ENCODE measurements at regions not wholly inside any gene's neighbourhood (a gene's known extent, or its start where the extent isn't known, plus 50 kb on each side); places are given as distances from the start of the nearest gene placed in this dataset.

DNA sequence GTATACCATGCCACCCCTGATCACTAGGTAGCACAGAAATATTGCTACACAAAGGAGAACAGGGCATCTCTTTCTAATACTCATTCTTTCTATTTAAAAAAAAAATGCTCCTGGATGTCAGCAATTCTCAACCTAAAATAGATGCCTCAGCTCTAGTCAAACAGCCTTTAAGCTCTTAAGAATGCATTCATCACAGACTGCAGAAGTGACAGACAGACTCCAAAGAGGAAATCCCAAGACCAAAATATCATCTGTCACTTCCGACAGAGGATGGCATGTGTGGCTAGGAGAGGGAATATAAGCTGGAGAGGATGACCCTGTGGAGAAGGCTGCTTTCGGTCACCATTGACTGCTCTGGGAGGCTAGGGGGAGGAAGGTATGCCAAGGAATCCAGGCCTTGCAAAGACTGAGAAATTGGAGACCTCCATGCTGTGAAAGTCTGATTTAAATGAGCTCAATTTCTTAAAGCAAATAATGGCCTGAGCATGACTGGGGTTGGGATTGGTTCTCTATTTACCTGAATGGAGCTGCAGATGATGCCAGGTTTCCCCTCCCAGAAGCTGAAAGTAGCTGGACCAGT lies 277.4 kb downstream of the BRINP2 start:
- TF ChIP-seq, protein P1, sequence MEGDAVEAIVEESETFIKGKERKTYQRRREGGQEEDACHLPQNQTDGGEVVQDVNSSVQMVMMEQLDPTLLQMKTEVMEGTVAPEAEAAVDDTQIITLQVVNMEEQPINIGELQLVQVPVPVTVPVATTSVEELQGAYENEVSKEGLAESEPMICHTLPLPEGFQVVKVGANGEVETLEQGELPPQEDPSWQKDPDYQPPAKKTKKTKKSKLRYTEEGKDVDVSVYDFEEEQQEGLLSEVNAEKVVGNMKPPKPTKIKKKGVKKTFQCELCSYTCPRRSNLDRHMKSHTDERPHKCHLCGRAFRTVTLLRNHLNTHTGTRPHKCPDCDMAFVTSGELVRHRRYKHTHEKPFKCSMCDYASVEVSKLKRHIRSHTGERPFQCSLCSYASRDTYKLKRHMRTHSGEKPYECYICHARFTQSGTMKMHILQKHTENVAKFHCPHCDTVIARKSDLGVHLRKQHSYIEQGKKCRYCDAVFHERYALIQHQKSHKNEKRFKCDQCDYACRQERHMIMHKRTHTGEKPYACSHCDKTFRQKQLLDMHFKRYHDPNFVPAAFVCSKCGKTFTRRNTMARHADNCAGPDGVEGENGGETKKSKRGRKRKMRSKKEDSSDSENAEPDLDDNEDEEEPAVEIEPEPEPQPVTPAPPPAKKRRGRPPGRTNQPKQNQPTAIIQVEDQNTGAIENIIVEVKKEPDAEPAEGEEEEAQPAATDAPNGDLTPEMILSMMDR (IDR thresholded peaks at IDR 0.05; ENCODE audit: insufficient read depth, low read depth, low read length, missing control alignments), result no peak
- H3K4me3 ChIP-seq (ENCODE audit: low read length), result no peak overlapping the region
- no peak for DNase-seq (ENCODE audit: low read depth)

DNA sequence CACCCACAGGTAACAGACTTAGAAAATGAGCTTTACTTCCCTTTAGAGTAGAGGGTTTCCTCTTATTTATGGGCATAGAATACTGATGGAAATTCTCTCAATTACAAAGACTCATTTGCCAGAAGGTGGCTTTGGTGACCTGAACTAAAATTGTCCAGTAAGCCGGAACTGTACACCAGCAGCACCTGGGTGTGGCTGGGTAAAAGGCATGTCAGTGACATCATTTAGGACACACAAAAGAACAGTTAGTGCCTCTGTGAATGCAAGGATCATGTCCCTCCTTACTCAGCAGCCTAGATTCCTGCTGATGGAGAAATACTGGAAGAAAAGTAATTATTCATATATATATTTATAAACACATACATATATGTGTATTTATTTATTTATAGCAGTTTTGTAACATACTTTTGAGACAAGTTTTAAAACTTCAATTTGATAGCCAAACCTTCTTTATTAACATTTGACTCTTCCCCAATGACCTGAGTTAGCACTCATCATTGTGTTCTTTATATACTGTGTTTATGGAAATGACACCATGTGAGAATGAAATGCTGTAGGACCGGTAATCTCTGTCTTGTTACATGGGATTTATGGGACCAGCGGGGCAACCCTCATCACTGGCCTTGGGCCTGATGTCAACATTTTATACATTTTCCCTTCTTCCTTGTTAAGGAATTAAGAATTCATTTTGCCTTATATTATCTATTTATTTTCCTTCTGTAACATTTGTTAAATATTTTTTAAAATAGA lies 274.4 kb downstream of the BRINP2 start:
- TF ChIP-seq, protein P1 (IDR thresholded peaks at IDR 0.05; ENCODE audit: insufficient read depth, low read depth, low read length, missing control alignments), result no peak
- DNase-seq (ENCODE audit: low read depth), result peak; percentile 11
- H3K4me3 ChIP-seq (ENCODE audit: low read length), result no peak overlapping the region

DNA sequence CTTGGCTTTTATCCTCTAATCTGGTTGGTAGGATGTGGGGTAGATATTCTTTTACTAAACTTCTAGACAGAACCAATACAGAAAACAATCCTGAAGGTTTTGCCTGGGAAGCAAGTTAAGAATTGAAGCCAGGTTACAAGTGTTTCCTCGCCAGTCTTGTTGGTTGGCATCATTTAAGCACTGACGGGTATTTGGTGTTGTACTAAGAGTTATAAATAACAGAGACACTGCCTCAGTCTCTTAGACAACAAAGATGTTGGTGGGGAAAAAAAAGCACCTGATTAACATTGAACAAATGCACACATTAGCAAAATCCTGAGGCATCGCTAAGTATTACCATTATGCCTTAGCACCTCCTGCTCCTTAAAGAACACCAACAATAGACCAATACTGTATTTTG lies 272.2 kb downstream of the BRINP2 start:
- no peak overlapping the region for H3K4me3 ChIP-seq (ENCODE audit: low read length)
- TF ChIP-seq, protein P1 (IDR thresholded peaks at IDR 0.05; ENCODE audit: insufficient read depth, low read depth, low read length, missing control alignments), result no peak
- DNase-seq (ENCODE audit: low read depth), result no peak

DNA sequence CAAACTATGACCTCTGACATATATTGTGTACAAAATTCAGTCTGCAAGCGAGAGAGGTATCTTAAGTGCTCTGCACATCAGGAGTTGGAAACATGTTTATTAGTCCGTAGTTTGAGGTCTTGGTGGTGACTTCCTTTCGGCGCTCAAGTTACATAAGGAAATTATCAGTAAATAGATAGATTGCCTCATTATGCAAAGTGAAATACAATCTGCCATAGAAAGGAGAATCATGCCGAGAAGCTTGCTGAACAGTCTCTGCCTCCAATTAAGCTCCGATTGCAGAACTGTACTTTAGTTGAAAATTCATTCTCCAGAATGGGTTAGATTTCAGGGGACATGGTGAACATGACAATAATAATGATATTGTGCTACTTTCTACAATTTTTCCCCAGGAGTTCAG lies 271.8 kb downstream of the BRINP2 start:
- TF ChIP-seq, protein P1 (IDR thresholded peaks at IDR 0.05; ENCODE audit: insufficient read depth, low read depth, low read length, missing control alignments), result no peak
- peak; percentile 11 for DNase-seq (ENCODE audit: low read depth)
- H3K4me3 ChIP-seq (ENCODE audit: low read length), result no peak overlapping the region

DNA sequence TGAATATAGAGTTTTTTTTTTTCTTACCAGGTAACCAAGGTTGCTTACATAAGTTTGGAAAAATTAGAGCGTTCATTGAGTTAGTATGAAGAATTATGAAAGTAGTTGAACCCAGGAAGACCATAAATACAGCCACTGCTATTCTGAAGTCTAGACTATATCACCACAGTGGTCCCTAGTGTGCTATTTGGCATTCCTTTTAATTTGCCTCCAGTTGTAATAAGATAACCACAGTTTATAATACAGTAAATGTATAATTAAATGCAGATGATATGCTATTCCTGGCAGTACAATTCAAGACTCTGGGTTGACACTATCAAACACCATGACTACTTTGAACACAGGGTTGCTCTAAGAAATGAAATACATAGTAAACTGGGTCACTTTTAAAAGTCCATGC lies 270.5 kb downstream of the BRINP2 start:
- DNase-seq (ENCODE audit: low read depth), result no peak
- TF ChIP-seq, protein P1 (IDR thresholded peaks at IDR 0.05; ENCODE audit: insufficient read depth, low read depth, low read length, missing control alignments), result no peak
- H3K4me3 ChIP-seq (ENCODE audit: low read length), result no peak overlapping the region

DNA sequence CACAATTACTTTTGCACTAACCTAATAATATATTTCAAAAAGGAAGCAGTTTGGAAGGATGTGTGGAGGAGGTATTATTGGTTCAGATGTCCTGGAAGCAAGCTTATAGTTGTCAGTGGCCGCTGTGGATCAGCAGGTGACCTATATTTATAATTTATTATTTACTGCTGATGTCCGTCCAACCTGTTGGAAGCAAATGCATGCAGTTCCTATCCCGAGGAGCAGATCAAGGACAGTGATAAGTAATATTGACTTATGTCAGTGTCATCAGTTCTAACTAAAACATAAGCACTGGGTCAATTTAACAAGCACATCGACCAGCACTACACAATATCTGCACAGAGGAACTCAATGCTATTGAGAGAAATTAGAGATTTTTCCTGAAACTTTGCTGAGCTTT lies 270.1 kb downstream of the BRINP2 start:
- DNase-seq (ENCODE audit: low read depth), result no peak
- no peak overlapping the region for H3K4me3 ChIP-seq (ENCODE audit: low read length)
- TF ChIP-seq, protein P1 (IDR thresholded peaks at IDR 0.05; ENCODE audit: insufficient read depth, low read depth, low read length, missing control alignments), result no peak

DNA sequence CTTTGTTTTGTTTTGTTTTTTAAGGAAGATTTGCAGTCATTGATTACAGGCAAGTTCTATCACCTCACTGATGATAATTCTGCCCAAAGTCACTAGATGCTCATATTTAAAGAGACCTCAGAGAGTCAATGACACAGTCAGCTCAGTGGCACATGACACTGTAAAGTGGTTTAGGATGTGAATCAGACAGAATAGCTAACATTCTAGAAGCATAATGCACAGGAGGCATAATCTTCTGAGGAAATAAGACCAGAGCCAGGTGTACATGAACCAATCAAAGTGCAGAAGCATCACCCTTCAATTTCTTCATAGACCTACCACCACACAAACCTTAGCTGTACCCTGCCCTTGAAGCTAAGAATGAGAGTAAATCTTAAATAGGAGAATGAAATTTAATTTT lies 268.5 kb downstream of the BRINP2 start:
- peak; percentile 13 for DNase-seq (ENCODE audit: low read depth)
- H3K4me3 ChIP-seq (ENCODE audit: low read length), result no peak overlapping the region
- TF ChIP-seq, protein P1 (IDR thresholded peaks at IDR 0.05; ENCODE audit: insufficient read depth, low read depth, low read length, missing control alignments), result no peak

All from epithelial cell of esophagus (primary cell).